ENCODE measurements at regions not wholly inside any gene's neighbourhood (a gene's known extent, or its start where the extent isn't known, plus 50 kb on each side); places are given as distances from the start of the nearest gene placed in this dataset.

GRCh38 chr12:105713606-105714305, 383.3 kb downstream of the C12orf75 start:
- no peak for FAIRE-seq

- no peak for FAIRE-seq
These were observed 386.1 kb downstream of the C12orf75 start for GRCh38 chr12:105716621-105717020.

GRCh38 chr12:105721051-105721825, 390.7 kb downstream of the C12orf75 start:
- no peak for FAIRE-seq

- no peak for FAIRE-seq
These were observed 391.4 kb downstream of the C12orf75 start for GRCh38 chr12:105721891-105722290.

- no peak for FAIRE-seq
These were observed 392.6 kb downstream of the C12orf75 start for GRCh38 chr12:105723066-105723465.

- no peak for FAIRE-seq
These were observed 393.0 kb downstream of the C12orf75 start for GRCh38 chr12:105723494-105723893.

GRCh38 chr12:105724641-105725040, 394.1 kb downstream of the C12orf75 start:
- no peak for FAIRE-seq

GRCh38 chr12:105725054-105725453, 394.6 kb downstream of the C12orf75 start:
- FAIRE-seq, result no peak

- no peak for FAIRE-seq
These were observed 398.8 kb downstream of the C12orf75 start for GRCh38 chr12:105729181-105729771.

- no peak for FAIRE-seq
These were observed 399.4 kb downstream of the C12orf75 start for GRCh38 chr12:105729926-105730325.

GRCh38 chr12:105733579-105733978, 403.1 kb downstream of the C12orf75 start:
- FAIRE-seq, result no peak

GRCh38 chr12:105736498-105736897, 402.3 kb downstream of the NUAK1 start:
- FAIRE-seq, result no peak

- FAIRE-seq, result no peak
These were observed 400.7 kb downstream of the NUAK1 start for GRCh38 chr12:105738051-105738450.

GRCh38 chr12:105740369-105740768, 398.4 kb downstream of the NUAK1 start:
- no peak for FAIRE-seq

GRCh38 chr12:105740970-105741725, 397.6 kb downstream of the NUAK1 start:
- FAIRE-seq, result no peak

- FAIRE-seq, result no peak
These were observed 396.8 kb downstream of the NUAK1 start for GRCh38 chr12:105741786-105742566.

GRCh38 chr12:105742567-105742874, 396.2 kb downstream of the NUAK1 start:
- no peak for FAIRE-seq

- FAIRE-seq, result no peak
These were observed 394.2 kb downstream of the NUAK1 start for GRCh38 chr12:105744371-105745058.

GRCh38 chr12:105745811-105746210, 392.9 kb downstream of the NUAK1 start:
- no peak for FAIRE-seq

GRCh38 chr12:105748806-105749600, 389.8 kb downstream of the NUAK1 start:
- no peak for FAIRE-seq

GRCh38 chr12:105750096-105750495, 388.7 kb downstream of the NUAK1 start:
- FAIRE-seq, result no peak
